NCI-H1436 treated with DMSO at 0.1 percent for 48 hours (cell line): ENCODE measurements at regions not wholly inside any gene's neighbourhood (a gene's known extent, or its start where the extent isn't known, plus 50 kb on each side); places are given as distances from the start of the nearest gene placed in this dataset.
A peak's percentile ranks its signal among the peaks of the same experiment; 100 is the strongest.
"Not testable (repeated sequence)": the region's sequence is repeated elsewhere in the genome, so short reads cannot be mapped to it uniquely, and the experiment has no call there.

Experiments
- DNase-seq: peaks from one replicate; lab custom pipeline; 2025; lab: John Stamatoyannopoulos, UW

DNA sequence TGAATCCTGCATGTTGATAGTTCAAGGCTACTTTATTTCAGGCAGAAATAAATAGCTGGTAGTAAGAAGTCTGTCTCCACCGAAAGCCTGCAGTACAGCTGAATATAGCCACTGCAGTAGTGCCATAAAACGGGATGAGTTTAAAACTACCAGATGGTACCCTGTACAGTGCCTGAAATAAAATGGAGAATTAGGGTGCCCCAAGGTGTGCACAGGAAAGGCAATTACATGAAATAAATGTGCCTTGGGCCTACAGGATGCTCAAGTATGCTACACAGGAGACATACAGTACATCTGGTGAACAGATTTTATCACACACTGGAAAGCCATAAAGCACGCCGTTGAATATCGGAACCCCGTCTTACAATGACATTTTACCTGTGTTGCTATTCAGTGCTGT is 447.7 kb upstream of the HNRNPA3 start:
- DNase-seq: no peak

DNA sequence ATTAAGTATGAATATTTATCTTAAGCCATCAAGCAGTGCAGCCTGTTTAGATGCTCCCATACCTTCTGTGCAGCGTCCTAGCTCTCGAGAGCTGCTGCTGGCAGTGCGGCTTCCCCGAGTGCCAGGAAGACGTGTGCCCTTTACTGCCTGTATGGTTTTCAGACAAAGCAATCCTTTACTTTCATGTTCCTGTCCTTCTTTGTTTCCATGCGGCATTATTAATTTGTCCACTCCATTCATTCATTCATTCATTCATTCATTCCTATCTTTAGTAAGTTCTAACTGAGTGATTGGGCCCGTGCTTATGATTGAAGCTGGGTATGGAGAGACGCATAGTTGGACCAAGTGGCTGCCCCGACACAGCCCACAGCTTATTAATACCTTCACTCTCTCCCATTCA is 446.6 kb upstream of the HNRNPA3 start:
- no peak for DNase-seq

- DNase-seq: peak; percentile 31
Observed at GRCh38 chr2:176768185-176768584, 444.4 kb upstream of the HNRNPA3 start.

GRCh38 chr2:176769021-176769420 is 443.6 kb upstream of the HNRNPA3 start:
- no peak for DNase-seq

- no peak for DNase-seq
Observed at GRCh38 chr2:176769499-176770370, 442.9 kb upstream of the HNRNPA3 start.

GRCh38 chr2:176772816-176773215 is 439.8 kb upstream of the HNRNPA3 start:
- DNase-seq: no peak

DNA sequence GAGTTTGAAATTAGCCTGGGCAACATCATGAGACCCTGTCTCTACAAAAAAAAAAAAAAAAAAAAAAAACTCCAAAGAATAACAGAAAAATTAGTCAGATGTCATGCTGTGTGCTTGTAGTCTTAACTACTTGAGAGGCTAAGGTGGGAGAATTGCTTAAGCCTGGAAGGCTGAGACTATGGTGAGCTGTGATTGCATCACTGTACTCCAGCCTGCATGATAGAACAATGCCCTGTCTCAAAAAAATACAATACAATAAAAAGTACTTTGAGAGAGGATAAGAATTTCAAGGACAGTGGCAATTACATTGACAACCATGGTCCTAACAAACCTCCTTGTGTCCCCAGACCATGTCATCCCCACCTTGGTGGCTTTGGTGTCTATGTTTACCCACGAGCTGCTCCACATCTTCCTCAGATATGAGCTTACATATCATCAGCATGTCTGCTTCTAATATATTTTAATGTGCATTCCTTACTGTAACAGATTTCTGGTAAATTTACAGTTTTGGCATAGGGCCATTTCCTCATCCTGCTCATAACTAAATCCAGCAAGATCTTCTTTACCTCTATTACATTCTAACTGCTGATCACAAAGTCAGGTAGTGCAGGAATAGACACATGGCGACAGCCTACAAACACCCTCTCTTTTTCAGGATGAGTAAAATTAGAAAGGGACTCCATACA is 437.7 kb upstream of the HNRNPA3 start:
- DNase-seq: no peak

DNA sequence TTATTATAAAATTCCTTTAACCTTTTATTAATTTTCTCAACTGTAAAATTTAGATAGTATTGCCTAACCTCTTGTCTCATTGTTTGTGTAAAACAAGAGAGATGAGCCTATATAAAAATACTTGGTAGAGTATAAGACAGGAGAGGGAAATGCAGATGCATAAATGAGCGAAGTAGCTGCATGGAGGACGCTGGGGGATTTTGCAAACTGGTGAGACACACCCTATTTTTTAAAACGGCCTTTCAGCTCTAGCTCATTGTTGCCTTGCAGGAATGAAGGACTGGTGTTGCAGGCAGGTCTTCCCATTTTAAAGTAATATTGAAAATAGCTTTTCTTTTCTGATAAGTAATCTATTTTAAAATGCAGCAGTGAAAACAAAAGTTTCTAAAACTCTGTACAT is 435.3 kb upstream of the HNRNPA3 start:
- DNase-seq: no peak

DNA sequence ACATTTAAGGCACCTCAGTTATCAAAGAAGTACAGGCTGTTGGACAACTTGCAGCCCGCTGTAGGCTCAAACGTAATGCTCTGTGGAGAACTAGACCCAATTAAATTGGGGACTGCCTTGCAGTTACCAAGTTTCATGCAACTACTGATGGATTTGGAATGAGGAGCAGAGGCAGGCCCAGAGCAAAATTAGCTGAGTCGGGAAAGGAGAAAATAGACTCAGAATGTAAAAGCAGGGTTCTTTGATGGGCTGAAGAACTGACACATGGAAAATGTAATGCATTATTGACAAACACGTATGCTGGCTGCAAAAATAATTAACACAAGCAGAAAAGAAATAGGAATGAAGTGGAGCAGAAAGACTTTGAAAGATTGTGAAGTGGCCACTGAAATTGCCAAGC is 432.7 kb upstream of the HNRNPA3 start:
- no peak for DNase-seq

DNA sequence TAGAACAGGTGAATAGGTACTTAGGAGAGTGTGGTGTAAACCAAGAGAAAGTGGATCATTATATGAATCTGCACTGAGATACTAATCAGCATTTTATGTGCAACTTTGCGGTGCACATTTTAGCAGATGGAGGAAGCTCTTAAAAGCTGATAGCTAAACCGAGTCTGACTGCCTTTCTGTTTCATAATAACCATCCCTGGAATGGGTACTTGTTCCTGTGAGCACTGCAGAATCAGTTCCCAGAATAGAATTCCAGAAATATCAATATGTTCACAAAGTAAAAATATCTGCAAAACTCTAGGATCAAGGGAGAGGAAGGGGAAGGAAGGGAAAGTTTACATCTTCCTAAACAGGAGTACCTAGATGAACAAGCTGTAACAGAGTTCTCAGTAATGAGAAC is 432.2 kb upstream of the HNRNPA3 start:
- no peak for DNase-seq

DNA sequence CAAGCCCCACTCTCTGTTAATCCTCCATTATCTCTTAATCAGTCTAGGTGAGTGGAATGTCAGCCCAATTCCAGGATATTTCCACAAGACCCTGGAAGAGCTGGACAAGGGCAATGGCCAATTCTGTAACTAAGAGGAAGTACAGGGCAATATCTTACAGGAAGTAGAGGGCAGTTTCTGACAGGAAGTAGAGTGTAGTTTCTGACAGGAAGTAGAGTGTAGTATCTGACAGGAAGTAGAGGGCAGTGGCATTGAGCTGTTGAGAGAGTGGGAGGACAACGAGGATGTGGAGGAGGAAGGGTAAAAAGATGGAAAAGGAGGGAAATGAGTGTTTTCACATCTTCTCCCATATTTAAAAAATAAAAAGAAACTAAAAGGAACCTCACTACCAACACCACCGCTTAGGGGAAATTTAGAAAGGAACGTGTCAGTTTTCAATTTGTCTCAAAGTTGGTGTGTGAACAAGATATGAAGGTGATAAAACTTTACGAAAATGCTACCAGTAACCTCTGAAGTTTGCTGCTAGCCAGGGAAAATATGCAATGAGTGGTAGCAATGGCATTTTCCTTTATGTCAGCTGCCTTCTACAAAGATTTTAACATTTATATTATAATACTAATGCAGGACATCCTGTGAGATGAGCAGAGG is 430.9 kb upstream of the HNRNPA3 start:
- no peak for DNase-seq

- no peak for DNase-seq
Observed at GRCh38 chr2:176784633-176785200, 427.9 kb upstream of the HNRNPA3 start.

- no peak for DNase-seq
Observed at GRCh38 chr2:176789751-176790150, 422.8 kb upstream of the HNRNPA3 start.

GRCh38 chr2:176790468-176790867 is 422.1 kb upstream of the HNRNPA3 start:
- no peak for DNase-seq

GRCh38 chr2:176793792-176794191 is 418.8 kb upstream of the HNRNPA3 start:
- no peak for DNase-seq

- no peak for DNase-seq
Observed at GRCh38 chr2:176794392-176794791, 418.2 kb upstream of the HNRNPA3 start.

DNA sequence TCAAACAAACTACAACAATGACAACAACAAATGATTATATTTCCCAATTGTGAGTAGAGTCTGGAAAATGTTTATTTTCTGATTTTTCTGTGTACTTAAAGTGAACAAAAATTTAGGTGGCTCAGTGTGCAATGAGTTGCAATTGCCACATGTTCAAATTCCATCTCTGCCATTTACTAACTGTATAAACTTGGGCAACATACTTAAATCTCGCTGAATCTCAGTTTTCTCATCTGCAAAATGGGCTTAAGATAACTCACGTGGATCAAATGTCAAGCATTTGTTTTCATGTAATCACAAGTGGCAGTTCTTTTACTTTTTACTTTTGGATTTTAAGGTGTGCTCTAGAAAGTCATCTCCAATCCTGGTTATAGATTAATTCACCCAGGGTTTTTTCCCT is 416.8 kb upstream of the HNRNPA3 start:
- no peak for DNase-seq

DNA sequence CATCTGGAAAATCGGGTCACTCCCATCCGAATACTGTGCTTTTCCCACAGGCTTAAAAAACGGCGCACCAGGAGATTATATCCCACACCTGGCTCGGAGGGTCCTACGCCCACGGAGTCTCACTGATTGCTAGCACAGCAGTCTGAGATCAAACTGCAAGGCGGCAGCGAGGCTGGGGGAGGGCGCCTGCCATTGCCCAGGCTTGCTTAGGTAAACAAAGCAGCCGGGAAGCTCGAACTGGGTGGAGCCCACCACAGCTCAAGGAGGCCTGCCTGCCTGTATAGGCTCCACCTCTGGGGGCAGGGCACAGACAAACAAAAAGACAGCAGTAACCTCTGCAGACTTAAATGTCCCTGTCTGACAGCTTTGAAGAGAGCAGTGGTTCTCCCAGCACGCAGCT is 415.9 kb upstream of the HNRNPA3 start:
- DNase-seq: not testable (repeated sequence)

- no peak for DNase-seq
Observed at GRCh38 chr2:176804392-176804791, 408.2 kb upstream of the HNRNPA3 start.

- DNase-seq: no peak
Observed at GRCh38 chr2:176805345-176805744, 407.2 kb upstream of the HNRNPA3 start.

DNA sequence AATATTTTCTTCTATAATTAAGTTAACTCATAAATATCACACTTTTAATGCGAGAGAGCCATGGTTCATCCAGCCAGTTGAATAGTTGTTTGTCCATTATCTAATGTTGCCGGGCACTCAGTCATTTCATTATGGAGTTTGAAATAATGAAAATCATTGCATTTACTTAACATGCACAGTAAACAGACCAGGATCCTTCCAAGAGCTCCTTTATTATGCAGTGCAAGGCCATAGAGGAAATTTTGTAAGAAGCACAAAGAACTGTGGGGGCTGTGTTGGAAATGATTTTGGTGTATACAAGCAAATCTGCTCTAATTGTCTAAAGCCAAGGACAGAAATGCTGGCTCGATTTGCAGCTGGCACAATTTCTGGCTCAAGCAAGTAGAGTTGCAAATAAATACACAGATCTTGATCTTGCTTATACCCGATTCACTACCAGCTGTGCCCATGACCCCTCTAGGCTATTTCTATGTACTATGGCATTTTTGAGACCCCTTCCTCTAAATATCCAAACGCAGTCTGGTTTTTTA is 400.3 kb upstream of the HNRNPA3 start:
- DNase-seq: no peak

DNA sequence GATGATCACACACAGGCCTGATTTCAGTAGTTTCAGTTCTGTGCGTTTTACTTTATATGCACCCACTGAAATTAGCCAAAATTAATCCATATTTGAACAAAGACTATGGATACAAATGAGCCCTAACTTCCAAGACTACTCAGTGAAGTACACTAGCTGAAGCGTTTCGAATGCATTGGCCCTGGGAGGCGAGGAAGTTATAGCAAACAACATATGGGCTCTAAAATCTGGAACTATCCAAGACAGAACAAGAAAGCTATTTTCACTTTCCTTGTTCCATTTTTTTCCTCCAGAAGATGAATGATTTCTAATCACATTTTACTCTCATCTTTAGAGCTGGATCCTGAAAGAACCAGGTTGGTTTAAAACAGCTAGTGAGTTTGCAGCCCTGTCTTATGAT is 399.4 kb upstream of the HNRNPA3 start:
- DNase-seq: no peak
